ENCODE measurements at regions not wholly inside any gene's neighbourhood (a gene's known extent, or its start where the extent isn't known, plus 50 kb on each side); places are given as distances from the start of the nearest gene placed in this dataset.

- no peak for DNase-seq
- Histone ChIP-seq H3K9me3 (ENCODE audit: control insufficient read depth, insufficient read depth, low read length) (no peaks in the 10 kb centered on the region), H3K4me1 (ENCODE audit: control insufficient read depth, insufficient read depth, low read length) (no peaks in the 10 kb centered on the region), H3K27me3 (ENCODE audit: control insufficient read depth, insufficient read depth, low read length) (peaks cover 2% of the 10 kb centered on the region), H3K36me3 (ENCODE audit: control insufficient read depth, insufficient read depth, low read length) (no peaks in the 10 kb centered on the region), H3K4me3 (ENCODE audit: low read length) (no peak overlapping the region), H3K27ac (ENCODE audit: low read length) (no peak overlapping the region)
- ATAC-seq = no peak
- no peak overlapping the region for H3K27ac Mint-ChIP-seq
- WGBS (ENCODE audit: insufficient coverage) = no CpG with 5 or more reads among the region's 1 CpG
- H3K36me3 Mint-ChIP-seq = no peaks in the 10 kb centered on the region
- H3K4me1 Mint-ChIP-seq = no peaks in the 10 kb centered on the region
- peaks cover 2 to 3% of the 10 kb centered on the region in 2 donors for H3K9me3 Mint-ChIP-seq
- no peak for TF ChIP-seq CTCF (IDR thresholded peaks at IDR 0.05)
- intact Hi-C loops (cut with micrococcal nuclease) = no loop called here
- H3K27me3 Mint-ChIP-seq (ENCODE audit: low read depth in 2 of 2) = peaks cover under 1 to 3% of the 10 kb centered on the region in 2 donors
- H3K4me3 Mint-ChIP-seq = no peak overlapping the region
Observed at GRCh38 chr9:117903453-117903852, 199.2 kb downstream of the TLR4 start.

- Mint-ChIP-seq H3K4me3 (no peak overlapping the region), H3K4me1 (no peaks in the 10 kb centered on the region), H3K9me3 (peaks cover 14% of the 10 kb centered on the region in 2 donors), H3K27ac (no peak overlapping the region), H3K27me3 (ENCODE audit: low read depth in 2 of 2) (peaks cover 0 to 5% of the 10 kb centered on the region in 2 donors), H3K36me3 (peaks cover 15% of the 10 kb centered on the region)
- Histone ChIP-seq H3K27ac (ENCODE audit: low read length) (no peak overlapping the region), H3K4me3 (ENCODE audit: low read length) (no peak overlapping the region), H3K36me3 (ENCODE audit: control insufficient read depth, insufficient read depth, low read length) (no peaks in the 10 kb centered on the region), H3K4me1 (ENCODE audit: control insufficient read depth, insufficient read depth, low read length) (no peaks in the 10 kb centered on the region), H3K9me3 (ENCODE audit: control insufficient read depth, insufficient read depth, low read length) (peaks cover 4% of the 10 kb centered on the region), H3K27me3 (ENCODE audit: control insufficient read depth, insufficient read depth, low read length) (peaks cover 2% of the 10 kb centered on the region)
- 78% methylated on average over 3 of the region's 4 CpGs for WGBS (ENCODE audit: insufficient coverage)
- no peak for TF ChIP-seq CTCF (IDR thresholded peaks at IDR 0.05)
- intact Hi-C loops (cut with micrococcal nuclease) = no loop called here
- DNase-seq (no peak), ATAC-seq (no peak)
Observed at GRCh38 chr9:117906763-117907162, 202.6 kb downstream of the TLR4 start.

- intact Hi-C loops (cut with micrococcal nuclease) = no loop called here
- Histone ChIP-seq H3K4me1 (ENCODE audit: control insufficient read depth, insufficient read depth, low read length) (no peaks in the 10 kb centered on the region), H3K9me3 (ENCODE audit: control insufficient read depth, insufficient read depth, low read length) (peaks cover 4% of the 10 kb centered on the region), H3K27me3 (ENCODE audit: control insufficient read depth, insufficient read depth, low read length) (peaks cover 2% of the 10 kb centered on the region), H3K4me3 (ENCODE audit: low read length) (no peak overlapping the region), H3K27ac (ENCODE audit: low read length) (no peak overlapping the region), H3K36me3 (ENCODE audit: control insufficient read depth, insufficient read depth, low read length) (no peaks in the 10 kb centered on the region)
- no peak for ATAC-seq
- Mint-ChIP-seq H3K9me3 (peaks cover 14 to 15% of the 10 kb centered on the region in 2 donors), H3K27ac (no peak overlapping the region), H3K36me3 (peaks cover 15% of the 10 kb centered on the region), H3K27me3 (ENCODE audit: low read depth in 2 of 2) (peaks cover 0 to 5% of the 10 kb centered on the region in 2 donors), H3K4me1 (no peaks in the 10 kb centered on the region), H3K4me3 (no peak overlapping the region)
- TF ChIP-seq CTCF (IDR thresholded peaks at IDR 0.05) = no peak
- 64% methylated on average over 1 of the region's 1 CpG for WGBS (ENCODE audit: insufficient coverage)
- DNase-seq = no peak
Observed at GRCh38 chr9:117907420-117907819, 203.2 kb downstream of the TLR4 start.

GRCh38 chr9:117916291-117916690 lies 212.1 kb downstream of the TLR4 start:
- Mint-ChIP-seq H3K36me3 (peaks cover 4% of the 10 kb centered on the region), H3K27me3 (ENCODE audit: low read depth in 2 of 2) (no peaks in the 10 kb centered on the region), H3K27ac (no peak overlapping the region), H3K4me3 (no peak overlapping the region), H3K9me3 (peaks cover 15 to 16% of the 10 kb centered on the region in 2 donors), H3K4me1 (no peaks in the 10 kb centered on the region)
- H3K4me3 ChIP-seq (ENCODE audit: low read length) = no peak overlapping the region
- no peaks in the 10 kb centered on the region for H3K27me3 ChIP-seq (ENCODE audit: control insufficient read depth, insufficient read depth, low read length)
- H3K27ac ChIP-seq (ENCODE audit: low read length) = no peak overlapping the region
- no peak for DNase-seq
- no peak for ATAC-seq
- H3K9me3 ChIP-seq (ENCODE audit: control insufficient read depth, insufficient read depth, low read length) = peaks cover 1% of the 10 kb centered on the region
- intact Hi-C loops (cut with micrococcal nuclease) = no loop called here
- no CpG with 5 or more reads among the region's 2 CpGs for WGBS (ENCODE audit: insufficient coverage)
- no peak for TF ChIP-seq CTCF (IDR thresholded peaks at IDR 0.05)
- no peaks in the 10 kb centered on the region for H3K4me1 ChIP-seq (ENCODE audit: control insufficient read depth, insufficient read depth, low read length)
- H3K36me3 ChIP-seq (ENCODE audit: control insufficient read depth, insufficient read depth, low read length) = no peaks in the 10 kb centered on the region

Measured in natural killer cell (primary cell).